HepG2 (cell line): ENCODE measurements at regions not wholly inside any gene's neighbourhood (a gene's known extent, or its start where the extent isn't known, plus 50 kb on each side); places are given as distances from the start of the nearest gene placed in this dataset.

Experiments
- ATAC-seq: fragments of 200-7000 bp; cut with Tn5 transposase; 3 replicates; pipeline ENCODE4 v1.9.1; 2020; ENCODE audit warnings: mild to moderate bottlenecking, moderate library complexity
- BruUV-seq: library from RNA; stranded (reverse); fragments of 400-500 nt; replicated peaks from 2 replicates; lab custom pipeline; 2021; lab: Mats Ljungman, UMichigan
- CTCF ChIA-PET: fragments of 300-600 bp; formaldehyde crosslinking; extraction: SDS; loops from one replicate; lab custom pipeline; 2021; ENCODE audit warnings: low total read pairs, inconsistent platforms, low intra/inter-chr PET ratio; lab: Yijun Ruan, JAX
- POLR2A ChIA-PET: fragments of 350-600 bp; sonication (Branson Sonifier 250); formaldehyde crosslinking; loops from one replicate; lab custom pipeline; 2020; ENCODE audit warnings: antibody characterized with exemption, inconsistent platforms; lab: Yijun Ruan, JAX
- DNase-seq: peaks from one replicate; pipeline ENCODE4 v3.0.0-alpha.2; 2015; ENCODE audit warnings: low spot score
- FAIRE-seq: peaks from 3 replicates; lab custom pipeline; 2011; peaks lifted over from hg19 to GRCh38; lab: Jason Lieb, UNC
- H2AFZ ChIP-seq: one replicate; pipeline ENCODE4 v1.6.1; 2011; ENCODE audit warnings: low read length, inconsistent platforms
- H3K27ac ChIP-seq: fragments of 300-600 bp; 3 replicates; pipeline ENCODE4 v1.8.0; 2011; ENCODE audit warnings: mixed run types, mild to moderate bottlenecking, mixed read lengths, low read length, inconsistent platforms; ENCODE audit not compliant: insufficient read depth; ENCODE audit errors: extremely low read length
- H3K27me3 ChIP-seq, 2 experiments: fragments of 200-600 bp in 1 of 2; 2 replicates in 1 of 2; 3 replicates in 1 of 2; pipeline versions ENCODE4 v1.6.0 to v1.8.0; 2011; ENCODE audit warnings: low read length in 2 of 2, mild to moderate bottlenecking in 2 of 2, moderate library complexity in 2 of 2, inconsistent platforms in 1 of 2; ENCODE audit not compliant: insufficient read depth in 2 of 2, control insufficient read depth in 1 of 2
- H3K36me3 ChIP-seq, 2 experiments: fragments of 200-600 bp in 1 of 2; replicated peaks in 1 of 2; 2 replicates in 1 of 2; 3 replicates in 1 of 2; pipeline versions ENCODE4 v1.5.1 to v1.8.0; 2011; ENCODE audit warnings: low read length in 2 of 2, inconsistent platforms in 1 of 2; ENCODE audit not compliant: insufficient read depth in 2 of 2, control insufficient read depth in 1 of 2
- H3K4me1 ChIP-seq: 2 replicates; pipeline ENCODE4 v1.5.1; 2012; ENCODE audit warnings: low read length, inconsistent platforms; ENCODE audit not compliant: insufficient read depth
- H3K4me2 ChIP-seq: 2 replicates; pipeline ENCODE4 v1.6.0; 2011; ENCODE audit warnings: low read depth, low read length, inconsistent platforms
- H3K4me3 ChIP-seq, 3 experiments: fragments of 200-600 bp in 1 of 3; sonication (generic), shearing (Covaris generic) in 1 of 3; replicated peaks in 1 of 3; 2 replicates each; pipeline ENCODE4 v1.5.1; 2011 to 2016; ENCODE audit warnings: low read length in 3 of 3, inconsistent platforms in 2 of 3, low read depth in 2 of 3, mild to moderate bottlenecking in 2 of 3, control low read depth in 1 of 3, mixed read lengths in 1 of 3; ENCODE audit not compliant: insufficient read depth in 1 of 3
- H3K79me2 ChIP-seq: one replicate; pipeline ENCODE4 v1.6.1; 2011; ENCODE audit warnings: low read length, inconsistent platforms; ENCODE audit not compliant: insufficient read depth
- H3K9ac ChIP-seq: 2 replicates; pipeline ENCODE4 v1.6.0; 2011; ENCODE audit warnings: mild to moderate bottlenecking, low read depth, low read length, inconsistent platforms; ENCODE audit not compliant: insufficient read depth
- H3K9me3 ChIP-seq: 2 replicates; pipeline ENCODE4 v1.5.1; 2012; ENCODE audit warnings: mild to moderate bottlenecking, low read length
- H4K20me1 ChIP-seq: 2 replicates; pipeline ENCODE4 v1.6.0; 2011; ENCODE audit warnings: inconsistent platforms, mild to moderate bottlenecking, low read length, moderate library complexity; ENCODE audit not compliant: insufficient read depth
- ATF7 ChIP-seq, 2 experiments: fragments of 450-650 bp in 1 of 2; sonication (generic) in 1 of 2; formaldehyde crosslinking in 1 of 2; IDR thresholded peaks; 2 replicates each; pipeline versions ENCODE4 v1.4.0 to v1.6.1; 2016 to 2020; ENCODE audit warnings: antibody characterized with exemption in 1 of 2, mild to moderate bottlenecking in 1 of 2, missing genetic modification reagents in 1 of 2
- ZNF354B ChIP-seq: sonication (generic); formaldehyde crosslinking; IDR thresholded peaks from 2 replicates; pipeline ENCODE4 v1.8.0; 2022; ENCODE audit warnings: mild to moderate bottlenecking, missing genetic modification reagents
- ZNF414 ChIP-seq: sonication (generic); formaldehyde crosslinking; IDR thresholded peaks from 2 replicates; pipeline ENCODE4 v1.5.0; 2020; ENCODE audit warnings: missing genetic modification reagents
- ZNF615 ChIP-seq: sonication (generic); formaldehyde crosslinking; IDR thresholded peaks from 2 replicates; pipeline ENCODE4 v1.5.0; 2020; ENCODE audit warnings: mild to moderate bottlenecking, missing genetic modification reagents, borderline replicate concordance
- WGBS: methylation state at CpG from one replicate; pipeline ENCODE4 v1.1.6; 2017; ENCODE audit warnings: low lambda C conversion rate; 5-methylcytosine and 5-hydroxymethylcytosine counted together
- in situ Hi-C: cut with HindIII; loops from 2 replicates; pipeline ENCODE4 v1.10.0; 2017; ENCODE audit warnings: low pct_unique_long_range_greater_than_20kb; ENCODE audit not compliant: extremely low pct_ligation_motif_present
- intact Hi-C: fragments of 100-400 bp; cut with micrococcal nuclease; formaldehyde crosslinking; loops from one replicate; pipeline ENCODE4 v1.10.0; 2022; ENCODE audit not compliant: unreplicated experiment
- TF ChIP-seq, protein P1 (sequence below): sonication (generic); formaldehyde crosslinking; conservative IDR thresholded peaks from 2 replicates; pipeline ENCODE4 v1.5.0; 2020; ENCODE audit warnings: missing genetic modification reagents
- TF ChIP-seq, protein P2 (sequence below): sonication (generic); formaldehyde crosslinking; IDR thresholded peaks from 2 replicates; pipeline ENCODE4 v1.5.0; 2020; ENCODE audit warnings: missing genetic modification reagents

DNA sequence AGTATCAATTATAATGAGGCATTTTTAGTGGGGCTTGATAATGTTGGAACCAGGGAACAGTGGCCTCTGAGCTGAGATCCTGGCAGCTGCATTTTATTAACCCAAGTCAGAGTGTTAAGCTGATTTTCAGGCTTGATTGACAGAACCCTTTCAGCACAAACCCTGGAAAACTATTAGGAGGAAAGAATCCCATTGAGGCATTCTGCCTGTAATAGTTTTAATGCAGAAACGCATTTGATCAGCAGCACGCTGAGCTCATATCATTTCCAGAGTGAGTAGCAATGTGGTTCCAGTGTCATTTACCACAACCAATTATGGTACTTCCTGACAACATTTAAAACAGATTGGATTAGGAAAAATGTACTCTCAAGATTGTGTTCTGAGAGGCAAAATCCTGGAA is 78.3 kb upstream of the BARHL2 start (continued):
- TF ChIP-seq, protein P1, sequence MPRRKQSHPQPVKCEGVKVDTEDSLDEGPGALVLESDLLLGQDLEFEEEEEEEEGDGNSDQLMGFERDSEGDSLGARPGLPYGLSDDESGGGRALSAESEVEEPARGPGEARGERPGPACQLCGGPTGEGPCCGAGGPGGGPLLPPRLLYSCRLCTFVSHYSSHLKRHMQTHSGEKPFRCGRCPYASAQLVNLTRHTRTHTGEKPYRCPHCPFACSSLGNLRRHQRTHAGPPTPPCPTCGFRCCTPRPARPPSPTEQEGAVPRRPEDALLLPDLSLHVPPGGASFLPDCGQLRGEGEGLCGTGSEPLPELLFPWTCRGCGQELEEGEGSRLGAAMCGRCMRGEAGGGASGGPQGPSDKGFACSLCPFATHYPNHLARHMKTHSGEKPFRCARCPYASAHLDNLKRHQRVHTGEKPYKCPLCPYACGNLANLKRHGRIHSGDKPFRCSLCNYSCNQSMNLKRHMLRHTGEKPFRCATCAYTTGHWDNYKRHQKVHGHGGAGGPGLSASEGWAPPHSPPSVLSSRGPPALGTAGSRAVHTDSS, result no peak
- TF ChIP-seq, all 625 proteins: peak for 0

DNA sequence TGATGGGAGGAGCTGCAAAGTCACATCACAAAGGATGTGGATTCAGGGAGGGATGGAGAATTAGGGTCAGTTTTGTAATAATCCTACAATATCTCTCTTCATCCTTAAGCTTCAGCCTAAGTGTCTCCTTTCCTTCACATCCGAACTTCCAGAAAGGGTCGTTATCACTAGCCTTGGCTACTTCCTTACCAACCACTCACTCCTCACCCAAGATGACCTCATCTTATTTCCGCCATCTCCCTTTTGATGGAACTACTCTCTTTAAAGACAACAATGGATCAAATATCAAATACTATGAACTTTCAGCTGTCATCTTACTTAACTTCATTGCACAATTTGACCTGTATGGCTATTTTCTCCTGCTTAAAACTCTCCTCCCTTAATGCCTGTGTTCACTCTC is 69.6 kb upstream of the BARHL2 start:
- in situ Hi-C loops, result no loop called here
- no peaks in the 10 kb centered on the region for H3K9me3 ChIP-seq
- H4K20me1 ChIP-seq, result no peaks in the 10 kb centered on the region
- no peak for ATAC-seq
- intact Hi-C loops, result no loop called here
- H3K4me2 ChIP-seq, result no peak overlapping the region
- H2AFZ ChIP-seq, result no peak overlapping the region
- no peak for FAIRE-seq
- no peak overlapping the region for H3K27ac ChIP-seq
- H3K36me3 ChIP-seq, result no peaks in the 10 kb centered on the region
- H3K9ac ChIP-seq, result no peak overlapping the region
- no peaks in the 10 kb centered on the region for H3K4me1 ChIP-seq
- H3K27me3 ChIP-seq, result no peaks in the 10 kb centered on the region
- 21% methylated on average over 3 of the region's 3 CpGs for WGBS
- DNase-seq, result no peak
- H3K79me2 ChIP-seq, result no peaks in the 10 kb centered on the region
- H3K4me3 ChIP-seq, result no peak overlapping the region
- ChIA-PET CTCF (no interaction called here), POLR2A (no interaction called here)
- no peak for TF ChIP-seq ZNF615 (CRISPR knock-in tag)
- TF ChIP-seq, protein P2, sequence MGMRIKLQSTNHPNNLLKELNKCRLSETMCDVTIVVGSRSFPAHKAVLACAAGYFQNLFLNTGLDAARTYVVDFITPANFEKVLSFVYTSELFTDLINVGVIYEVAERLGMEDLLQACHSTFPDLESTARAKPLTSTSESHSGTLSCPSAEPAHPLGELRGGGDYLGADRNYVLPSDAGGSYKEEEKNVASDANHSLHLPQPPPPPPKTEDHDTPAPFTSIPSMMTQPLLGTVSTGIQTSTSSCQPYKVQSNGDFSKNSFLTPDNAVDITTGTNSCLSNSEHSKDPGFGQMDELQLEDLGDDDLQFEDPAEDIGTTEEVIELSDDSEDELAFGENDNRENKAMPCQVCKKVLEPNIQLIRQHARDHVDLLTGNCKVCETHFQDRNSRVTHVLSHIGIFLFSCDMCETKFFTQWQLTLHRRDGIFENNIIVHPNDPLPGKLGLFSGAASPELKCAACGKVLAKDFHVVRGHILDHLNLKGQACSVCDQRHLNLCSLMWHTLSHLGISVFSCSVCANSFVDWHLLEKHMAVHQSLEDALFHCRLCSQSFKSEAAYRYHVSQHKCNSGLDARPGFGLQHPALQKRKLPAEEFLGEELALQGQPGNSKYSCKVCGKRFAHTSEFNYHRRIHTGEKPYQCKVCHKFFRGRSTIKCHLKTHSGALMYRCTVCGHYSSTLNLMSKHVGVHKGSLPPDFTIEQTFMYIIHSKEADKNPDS (CRISPR knock-in tag), result no peak
- TF ChIP-seq ZNF354B (CRISPR knock-in tag), result no peak
- no peak for TF ChIP-seq ZNF414 (CRISPR knock-in tag)
- peak; percentile 59 for TF ChIP-seq ATF7 (IDR thresholded peaks at IDR 0.05)
- TF ChIP-seq ATF7 (CRISPR knock-in tag; IDR thresholded peaks at IDR 0.05), result no peak
- no TSS peak for BruUV-seq
